ENCODE measurements at regions not wholly inside any gene's neighbourhood (a gene's known extent, or its start where the extent isn't known, plus 50 kb on each side); places are given as distances from the start of the nearest gene placed in this dataset.

DNA sequence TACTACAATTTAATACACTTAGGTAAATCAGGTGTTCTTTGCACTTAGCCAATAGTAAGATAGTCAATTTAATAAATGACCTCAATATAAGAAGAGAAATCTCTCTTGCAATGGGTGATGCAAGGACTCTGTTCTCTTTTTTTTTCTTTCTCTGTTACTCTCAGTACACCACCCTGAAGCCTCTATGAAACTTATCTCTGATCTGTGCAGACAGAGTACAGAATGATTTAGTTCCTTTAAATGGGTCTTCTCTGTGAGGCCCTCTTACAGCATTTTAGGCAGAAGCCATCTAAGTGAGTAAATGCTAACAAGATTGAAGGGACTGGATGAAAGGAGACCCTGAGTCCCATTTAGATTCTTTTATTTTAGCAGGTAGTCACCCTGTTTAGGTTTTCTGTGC is 312.8 kb downstream of the RFPL4B start:
- Histone ChIP-seq H3K36me3 (no peaks in the 10 kb centered on the region), H3K9me3 (no peaks in the 10 kb centered on the region), H3K4me3 (no peak overlapping the region), H3K4me1 (no peaks in the 10 kb centered on the region), H3K27me3 (no peaks in the 10 kb centered on the region), H3K27ac (replicated peaks in 1 of 4) (no peak overlapping the region)
- no peak for DNase-seq (ENCODE audit: extremely low spot score)
- no peak for TF ChIP-seq EP300 (IDR thresholded peaks at IDR 0.05)
- no peak for TF ChIP-seq POLR2A (IDR thresholded peaks at IDR 0.05; ENCODE audit: low read depth)
- TF ChIP-seq POLR2AphosphoS5 (IDR thresholded peaks at IDR 0.05), result no peak
- TF ChIP-seq, protein P1, sequence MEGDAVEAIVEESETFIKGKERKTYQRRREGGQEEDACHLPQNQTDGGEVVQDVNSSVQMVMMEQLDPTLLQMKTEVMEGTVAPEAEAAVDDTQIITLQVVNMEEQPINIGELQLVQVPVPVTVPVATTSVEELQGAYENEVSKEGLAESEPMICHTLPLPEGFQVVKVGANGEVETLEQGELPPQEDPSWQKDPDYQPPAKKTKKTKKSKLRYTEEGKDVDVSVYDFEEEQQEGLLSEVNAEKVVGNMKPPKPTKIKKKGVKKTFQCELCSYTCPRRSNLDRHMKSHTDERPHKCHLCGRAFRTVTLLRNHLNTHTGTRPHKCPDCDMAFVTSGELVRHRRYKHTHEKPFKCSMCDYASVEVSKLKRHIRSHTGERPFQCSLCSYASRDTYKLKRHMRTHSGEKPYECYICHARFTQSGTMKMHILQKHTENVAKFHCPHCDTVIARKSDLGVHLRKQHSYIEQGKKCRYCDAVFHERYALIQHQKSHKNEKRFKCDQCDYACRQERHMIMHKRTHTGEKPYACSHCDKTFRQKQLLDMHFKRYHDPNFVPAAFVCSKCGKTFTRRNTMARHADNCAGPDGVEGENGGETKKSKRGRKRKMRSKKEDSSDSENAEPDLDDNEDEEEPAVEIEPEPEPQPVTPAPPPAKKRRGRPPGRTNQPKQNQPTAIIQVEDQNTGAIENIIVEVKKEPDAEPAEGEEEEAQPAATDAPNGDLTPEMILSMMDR (IDR thresholded peaks at IDR 0.05), result no peak
- intact Hi-C loops (cut with DNase I), result no loop called here

DNA sequence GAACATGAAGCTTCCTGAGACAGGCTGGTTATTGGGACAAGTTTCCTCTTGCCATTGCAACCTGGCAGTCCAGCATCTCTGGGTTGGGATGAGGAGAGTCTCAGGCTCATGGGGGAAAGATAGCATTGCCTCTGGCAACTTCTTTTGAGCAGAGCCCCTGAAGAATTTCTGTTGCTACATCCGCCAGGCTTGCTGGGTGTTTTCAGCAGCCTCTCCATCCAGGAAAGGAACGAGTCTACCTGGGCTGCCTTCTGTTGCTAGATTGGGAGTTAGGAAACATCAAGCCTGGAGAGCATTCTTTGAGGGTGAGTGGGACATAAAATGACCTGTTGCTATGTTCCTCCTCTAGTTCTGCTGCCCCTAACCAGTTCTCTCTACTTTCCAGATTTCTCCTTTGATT is 313.5 kb downstream of the RFPL4B start:
- 92% methylated on average over 2 of the region's 2 CpGs for WGBS

DNA sequence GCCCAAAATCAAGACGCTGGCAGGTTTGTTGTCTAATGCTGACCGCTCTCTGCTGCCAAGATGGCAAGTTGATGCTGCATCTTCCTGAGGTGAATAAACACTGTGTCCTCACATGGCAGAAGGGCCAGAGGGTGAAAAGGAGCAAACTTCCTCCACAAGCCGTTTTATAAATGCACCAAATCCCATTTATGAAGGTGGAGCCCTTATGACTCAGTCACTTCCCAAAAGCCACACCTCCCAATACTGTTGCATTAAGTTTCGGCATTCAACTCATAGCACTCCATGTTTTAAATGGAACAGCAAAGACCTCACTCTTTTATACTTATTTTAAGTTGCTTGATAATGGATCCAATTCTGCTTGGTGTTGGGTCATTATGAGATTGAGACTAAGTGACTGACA is 316.6 kb downstream of the RFPL4B start:
- H3K27me3 ChIP-seq, result no peaks in the 10 kb centered on the region

More for the DNA sequence above, 313.5 kb downstream of the RFPL4B start:
- DNase-seq (ENCODE audit: extremely low spot score), result no peak
- no peaks in the 10 kb centered on the region for H3K9me3 ChIP-seq
- TF ChIP-seq EP300 (IDR thresholded peaks at IDR 0.05), result no peak
- no peaks in the 10 kb centered on the region for H3K4me1 ChIP-seq
- intact Hi-C loops (cut with DNase I), result no loop called here
- no peak overlapping the region for H3K4me3 ChIP-seq
- H3K36me3 ChIP-seq, result no peaks in the 10 kb centered on the region
- no peaks in the 10 kb centered on the region for H3K27me3 ChIP-seq
- H3K27ac ChIP-seq (replicated peaks in 1 of 4), result no peak overlapping the region

DNA sequence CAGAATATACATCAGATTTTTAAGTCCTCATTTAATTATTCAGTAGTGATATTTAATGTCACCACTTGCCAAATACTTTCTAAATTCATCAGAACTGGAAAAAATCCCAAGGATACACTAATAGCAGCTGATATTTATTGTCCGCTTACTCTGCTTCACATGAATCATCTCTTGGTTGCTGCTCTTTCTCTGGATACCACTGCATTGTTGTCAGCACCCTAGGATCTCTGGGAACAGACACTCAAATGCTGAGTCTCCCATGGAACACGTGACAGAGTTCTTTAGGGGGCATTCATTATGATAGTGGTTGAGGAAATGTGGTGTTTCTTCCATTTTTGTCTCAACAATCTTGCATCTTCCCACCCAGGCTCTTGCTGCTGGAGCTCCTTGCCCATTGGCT is 318.0 kb downstream of the RFPL4B start:
- TF ChIP-seq POLR2AphosphoS5 (IDR thresholded peaks at IDR 0.05), result no peak
- TF ChIP-seq, protein P1 (IDR thresholded peaks at IDR 0.05), result no peak
- no peak for TF ChIP-seq EP300 (IDR thresholded peaks at IDR 0.05)
- no peak for TF ChIP-seq POLR2A (IDR thresholded peaks at IDR 0.05; ENCODE audit: low read depth)
- intact Hi-C loops (cut with DNase I), result no loop called here
- Histone ChIP-seq H3K36me3 (no peaks in the 10 kb centered on the region), H3K27me3 (no peaks in the 10 kb centered on the region), H3K4me3 (no peak overlapping the region), H3K9me3 (no peaks in the 10 kb centered on the region), H3K4me1 (no peaks in the 10 kb centered on the region), H3K27ac (replicated peaks in 1 of 4) (no peak overlapping the region)
- no peak for DNase-seq (ENCODE audit: extremely low spot score)
- 82% methylated on average over 2 of the region's 2 CpGs for WGBS

More for the DNA sequence above, 316.6 kb downstream of the RFPL4B start:
- no peak for DNase-seq (ENCODE audit: extremely low spot score)
- Histone ChIP-seq H3K4me3 (no peak overlapping the region), H3K9me3 (no peaks in the 10 kb centered on the region), H3K36me3 (no peaks in the 10 kb centered on the region), H3K27ac (replicated peaks in 1 of 4) (no peak overlapping the region), H3K4me1 (no peaks in the 10 kb centered on the region)
- TF ChIP-seq EP300 (IDR thresholded peaks at IDR 0.05) (no peak), POLR2AphosphoS5 (IDR thresholded peaks at IDR 0.05) (no peak), POLR2A (IDR thresholded peaks at IDR 0.05; ENCODE audit: low read depth) (no peak)
- TF ChIP-seq, protein P1 (IDR thresholded peaks at IDR 0.05), result no peak
- 88% methylated on average over 4 of the region's 4 CpGs for WGBS
- intact Hi-C loops (cut with DNase I), result no loop called here

DNA sequence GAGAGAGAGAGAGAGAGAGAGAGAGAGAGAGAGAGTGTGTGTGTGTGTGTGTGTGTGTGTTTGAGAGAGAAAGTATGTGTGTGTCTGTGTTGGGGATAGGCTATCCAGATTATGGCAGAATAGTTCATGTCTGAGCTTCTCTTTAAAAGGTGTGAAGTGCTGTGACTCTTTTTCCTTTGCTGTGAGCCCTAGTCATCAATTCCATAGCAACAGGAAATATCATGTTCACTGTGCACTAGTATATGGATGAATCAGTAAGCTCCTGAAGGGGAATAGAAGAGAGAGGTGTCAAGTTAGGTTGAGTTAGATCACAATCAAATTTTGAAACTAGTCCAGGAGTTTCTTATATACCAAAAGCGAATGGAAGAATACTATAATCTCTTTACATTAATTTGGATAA is 318.7 kb downstream of the RFPL4B start:
- no peak for DNase-seq (ENCODE audit: extremely low spot score)
- intact Hi-C loops (cut with DNase I), result no loop called here
- 89% methylated on average over 1 of the region's 1 CpG for WGBS
- no peak overlapping the region for H3K4me3 ChIP-seq
- TF ChIP-seq POLR2AphosphoS5 (IDR thresholded peaks at IDR 0.05), result no peak
- TF ChIP-seq POLR2A (IDR thresholded peaks at IDR 0.05; ENCODE audit: low read depth), result no peak
- TF ChIP-seq EP300 (IDR thresholded peaks at IDR 0.05), result no peak
- TF ChIP-seq, protein P1 (IDR thresholded peaks at IDR 0.05), result no peak
- no peaks in the 10 kb centered on the region for H3K9me3 ChIP-seq
- H3K27me3 ChIP-seq, result no peaks in the 10 kb centered on the region
- no peaks in the 10 kb centered on the region for H3K36me3 ChIP-seq
- H3K27ac ChIP-seq (replicated peaks in 1 of 4), result no peak overlapping the region
- no peaks in the 10 kb centered on the region for H3K4me1 ChIP-seq
